Dedifferentiated amniotic fluid mesenchymal stem cell (primary cell): ENCODE measurements at regions not wholly inside any gene's neighbourhood (a gene's known extent, or its start where the extent isn't known, plus 50 kb on each side); places are given as distances from the start of the nearest gene placed in this dataset.
"Not testable (repeated sequence)": the region's sequence is repeated elsewhere in the genome, so short reads cannot be mapped to it uniquely, and the experiment has no call there.

Source experiments
- DNase-seq: peaks from one replicate; pipeline ENCODE4 v3.0.0-alpha.2; 2016; ENCODE audit errors: extremely low spot score

DNA sequence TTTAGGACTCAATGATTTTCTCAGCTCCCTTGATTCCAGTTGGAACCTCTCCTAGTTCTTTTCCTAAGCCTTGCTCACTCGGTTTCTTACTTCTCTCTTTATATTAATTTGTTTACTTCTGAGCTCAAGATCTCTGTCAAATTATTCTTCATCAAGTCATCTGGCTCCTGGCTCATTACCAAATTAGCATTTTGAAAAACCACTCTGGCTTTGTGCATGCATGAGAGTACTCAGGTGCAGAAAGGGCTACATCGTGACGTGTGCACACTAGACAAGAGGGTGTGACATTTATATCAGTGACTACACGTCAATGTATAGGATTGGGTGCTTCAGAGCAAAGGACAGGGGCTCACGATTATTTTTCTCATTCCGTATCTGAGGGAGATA lies 645.7 kb upstream of the DPP6 start:
- no peak for DNase-seq

DNA sequence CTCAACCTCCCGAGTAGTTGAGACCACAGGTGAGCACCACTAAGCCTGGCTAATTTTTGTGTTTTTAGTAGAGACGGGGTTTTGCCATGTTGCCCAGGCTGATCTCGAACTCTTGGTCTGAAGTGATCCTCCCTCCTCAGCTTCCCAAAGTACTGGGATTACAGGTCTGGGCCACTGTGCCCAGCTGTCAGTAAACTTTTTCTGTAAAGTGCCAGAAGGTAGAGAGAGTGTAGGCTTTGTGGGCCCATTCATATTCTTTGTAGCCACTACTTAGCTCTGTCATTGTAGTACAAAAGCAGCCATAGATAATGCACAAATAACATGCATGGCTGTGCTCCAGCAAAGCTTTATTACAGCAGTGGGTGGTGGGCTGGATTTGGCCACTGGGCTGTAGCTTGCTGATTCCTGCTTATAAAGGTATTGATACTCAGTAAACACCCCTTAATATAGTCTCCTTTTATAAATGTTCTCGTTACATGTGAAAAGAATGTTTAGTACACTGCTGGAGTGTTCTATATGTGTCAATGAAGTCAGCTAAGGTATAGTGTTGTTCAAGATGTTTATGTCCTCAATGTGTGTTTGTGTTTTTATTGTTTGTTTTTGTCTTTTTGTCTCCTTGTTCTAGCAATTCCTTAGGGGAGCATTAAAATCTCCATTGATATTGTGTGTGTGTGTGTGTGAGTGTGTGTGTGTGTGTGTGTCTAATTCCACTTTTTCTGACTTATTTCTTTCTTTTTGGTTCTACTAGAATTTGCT lies 644.7 kb upstream of the DPP6 start:
- no peak for DNase-seq

DNA sequence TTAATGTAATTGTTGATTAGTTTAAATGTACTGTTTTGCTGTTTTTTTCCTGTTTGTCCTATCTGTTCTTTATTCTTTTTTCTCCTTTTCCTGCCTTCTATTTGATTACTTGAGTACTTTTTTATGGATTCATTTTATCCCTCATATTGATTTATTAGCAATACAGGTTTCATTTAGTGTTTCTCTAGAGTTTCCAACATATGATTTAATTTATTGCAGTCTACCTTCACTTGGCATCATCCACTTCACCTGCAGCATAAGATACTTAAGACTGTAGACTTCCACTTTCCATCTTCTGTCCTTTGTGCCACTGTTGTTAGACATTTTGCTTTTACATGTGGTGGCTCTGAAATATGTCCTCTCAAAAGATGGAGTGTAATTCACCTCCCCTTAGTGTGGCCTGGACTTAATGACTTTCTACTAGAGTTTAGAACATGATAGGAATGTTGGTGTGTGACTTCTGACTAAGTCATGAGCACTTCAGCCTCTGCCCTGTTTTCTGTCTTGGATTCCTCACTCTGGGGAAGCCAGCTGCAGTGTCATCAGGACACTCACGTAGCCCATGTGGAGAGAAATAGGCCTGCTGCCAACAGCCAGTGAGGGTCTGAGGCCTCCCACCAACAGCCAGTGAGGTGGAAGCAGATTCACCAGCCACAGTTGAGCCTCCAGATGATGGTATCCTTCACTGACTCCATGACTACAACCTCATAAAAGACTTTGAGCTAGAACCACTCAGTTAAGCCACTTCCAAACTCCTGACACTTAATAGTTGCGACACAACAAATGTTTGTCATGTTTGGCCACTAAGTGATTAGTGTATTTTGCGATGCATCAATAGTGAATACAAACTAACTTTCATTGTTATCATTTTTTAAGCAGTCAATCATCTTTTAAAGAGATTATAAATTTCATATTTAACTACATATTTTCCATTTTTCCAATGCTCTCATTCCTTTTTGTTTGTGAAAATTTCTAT lies 643.5 kb upstream of the DPP6 start:
- no peak for DNase-seq

DNA sequence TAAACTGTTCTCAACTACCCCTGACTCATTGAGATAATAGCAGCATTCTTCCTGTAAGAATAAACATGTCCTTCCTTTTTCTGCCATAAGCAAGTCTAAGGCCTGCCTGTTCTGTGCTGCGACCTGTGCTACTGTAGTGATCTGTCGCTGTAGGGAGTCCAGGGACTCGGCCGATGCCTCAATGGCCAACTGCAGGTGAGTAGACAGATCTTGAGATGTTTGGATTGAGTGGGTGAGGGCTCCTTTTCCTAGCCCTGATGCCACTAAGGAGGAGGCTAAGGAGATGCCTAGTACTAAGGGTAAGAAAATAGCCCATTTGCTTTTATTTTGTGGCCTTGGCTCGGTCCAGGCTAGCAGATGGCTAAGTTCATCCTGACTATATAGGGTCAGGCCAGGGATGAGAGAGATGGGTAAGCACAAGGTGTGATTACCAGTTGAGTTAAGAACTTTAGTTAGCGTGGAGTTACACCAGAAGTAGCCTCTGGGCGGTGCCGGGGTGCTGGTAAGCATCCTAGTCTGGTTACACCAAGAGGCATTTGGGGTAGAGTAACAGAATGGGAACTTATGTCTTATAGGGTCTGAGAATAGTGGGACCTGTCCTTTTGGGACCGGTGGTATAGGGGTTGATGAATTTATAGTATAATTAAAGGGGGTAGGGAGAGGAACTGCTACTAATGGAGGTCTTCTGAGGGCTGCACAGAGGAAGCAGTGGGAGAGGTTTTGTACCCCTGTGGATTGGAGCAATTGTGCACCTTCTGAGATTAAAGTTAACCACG lies 642.4 kb upstream of the DPP6 start:
- DNase-seq, result not testable (repeated sequence)

- not testable (repeated sequence) for DNase-seq
Observed at GRCh38 chr7:153410997-153411642, 641.1 kb upstream of the DPP6 start.

- DNase-seq, result not testable (repeated sequence)
Observed at GRCh38 chr7:153412114-153412823, 639.9 kb upstream of the DPP6 start.

GRCh38 chr7:153412824-153413198 lies 639.4 kb upstream of the DPP6 start:
- not testable (repeated sequence) for DNase-seq

DNA sequence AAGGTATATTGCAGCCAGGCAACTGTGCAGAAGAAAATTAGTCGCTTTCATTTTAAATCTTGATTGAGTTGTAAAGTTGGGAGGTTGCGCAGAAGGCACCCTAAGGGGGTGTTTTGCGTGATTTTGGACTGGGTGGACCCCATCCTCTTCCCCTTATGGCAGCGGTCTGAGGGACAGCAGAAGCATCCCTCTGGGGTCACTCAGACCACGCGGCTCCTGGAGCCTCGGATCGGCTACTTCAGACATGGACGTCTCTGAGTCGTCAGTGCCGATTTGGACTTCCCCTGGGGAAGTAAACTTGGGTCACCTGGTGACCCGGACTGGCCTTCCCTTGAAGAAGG lies 639.0 kb upstream of the DPP6 start:
- DNase-seq, result no peak

DNA sequence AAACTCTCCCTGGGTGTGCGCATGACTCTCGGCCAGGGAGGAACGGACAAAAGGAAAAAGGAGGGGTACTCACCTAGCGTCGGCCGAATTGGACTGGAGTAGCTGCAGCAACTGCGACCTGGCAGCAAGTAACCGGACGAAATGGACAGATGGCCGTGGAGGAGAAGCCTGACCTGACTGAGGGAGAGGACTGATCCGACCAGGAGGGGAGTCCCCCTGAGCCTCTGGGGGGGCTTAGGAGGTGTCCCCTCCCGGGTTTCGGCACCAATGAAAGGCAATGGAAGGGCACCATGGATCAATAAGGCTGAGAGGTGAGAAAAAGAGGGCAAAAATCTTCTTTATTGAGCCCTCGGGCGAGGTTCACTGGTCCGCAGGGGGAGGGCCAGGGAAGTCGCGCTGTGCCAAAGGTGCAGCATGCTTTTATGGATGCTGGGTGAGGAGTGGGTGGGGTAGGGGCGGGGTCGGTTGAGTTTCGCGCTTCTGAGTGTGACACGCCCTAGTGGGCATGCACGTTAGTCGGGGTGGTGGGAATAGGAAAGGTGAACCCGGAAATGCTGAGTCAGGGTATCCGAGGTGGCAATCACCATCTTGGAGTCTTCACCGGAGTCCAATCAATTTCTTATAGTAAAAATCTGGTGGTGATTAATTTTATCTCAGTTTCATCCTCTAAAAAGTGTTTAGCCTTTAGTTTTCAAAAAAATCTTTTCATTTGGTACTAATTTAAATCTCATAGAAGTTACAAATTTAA lies 638.5 kb upstream of the DPP6 start:
- no peak for DNase-seq

DNA sequence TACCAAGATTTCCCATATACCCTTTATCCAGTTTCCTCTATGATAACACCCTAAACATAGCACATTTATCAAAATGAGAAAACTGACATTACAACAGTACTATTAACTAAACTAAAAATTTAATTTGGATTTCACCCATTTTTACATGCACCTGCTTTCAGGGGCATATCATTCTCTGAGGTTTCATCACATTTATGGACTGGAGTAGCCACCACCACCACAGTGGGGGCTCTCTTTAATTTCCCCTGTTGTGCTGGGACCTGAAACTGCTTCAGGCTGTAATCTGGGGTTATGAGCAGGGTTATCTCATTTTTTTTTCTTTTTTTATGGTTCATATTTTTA lies 637.9 kb upstream of the DPP6 start:
- DNase-seq, result no peak

GRCh38 chr7:153415632-153416031 lies 636.6 kb upstream of the DPP6 start:
- DNase-seq, result no peak

GRCh38 chr7:153422291-153423209 lies 629.6 kb upstream of the DPP6 start:
- DNase-seq, result no peak

DNA sequence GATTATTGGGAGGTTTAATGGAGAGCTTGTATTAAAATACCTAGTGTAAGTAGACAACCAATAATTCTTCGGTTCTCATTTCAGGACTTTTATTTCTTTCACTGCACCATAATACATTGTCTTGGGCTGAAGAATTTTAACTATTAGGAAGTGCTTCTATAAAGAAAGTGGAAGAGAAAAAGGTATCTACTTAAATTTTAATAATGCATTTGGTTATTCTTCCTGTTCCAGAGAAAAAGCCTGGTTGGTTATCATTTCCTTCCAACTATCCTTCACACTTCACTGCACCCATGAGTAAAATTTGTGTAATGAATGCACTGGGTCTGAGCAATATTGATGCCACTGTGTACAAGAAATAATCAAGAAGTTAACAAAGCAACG lies 629.0 kb upstream of the DPP6 start:
- DNase-seq, result no peak

DNA sequence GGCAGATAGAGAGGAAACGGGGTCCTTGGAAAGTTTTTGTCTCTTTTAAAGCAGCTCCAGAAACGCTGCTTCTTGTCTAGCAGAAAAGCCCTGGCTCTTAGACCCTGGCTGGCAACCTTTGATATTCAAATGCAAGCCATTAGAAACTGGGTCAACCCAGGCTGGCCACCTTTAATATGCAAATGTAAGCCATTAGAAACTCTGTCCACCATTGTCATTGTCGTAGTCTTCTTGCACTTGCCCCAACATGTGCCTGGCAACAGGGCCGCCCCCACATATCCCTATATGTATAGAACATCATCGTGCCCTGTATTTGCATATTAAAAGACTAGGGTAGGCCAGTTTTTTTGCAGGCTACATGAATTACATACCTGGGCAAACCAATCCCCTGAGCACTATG lies 621.3 kb upstream of the DPP6 start:
- DNase-seq, result no peak

- no peak for DNase-seq
Observed at GRCh38 chr7:153432063-153432462, 620.1 kb upstream of the DPP6 start.

DNA sequence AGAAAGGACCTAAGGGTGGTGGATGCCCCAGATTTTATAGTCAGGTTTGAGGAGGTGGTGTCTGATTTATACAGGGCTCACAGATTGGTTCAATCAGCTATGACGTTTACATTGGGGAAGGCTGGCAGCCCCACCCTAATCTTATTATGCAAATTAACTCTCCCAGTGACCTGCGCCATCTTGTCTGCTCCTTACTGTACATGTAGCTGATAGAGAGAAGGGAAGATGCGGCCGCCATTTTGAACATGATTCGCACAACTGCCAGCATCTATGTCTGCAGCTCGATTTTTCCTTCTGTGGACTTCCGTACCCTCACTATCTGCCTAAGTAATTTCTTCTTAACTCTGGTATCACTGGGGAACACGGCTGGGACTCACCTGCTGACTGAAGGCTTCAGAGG lies 619.0 kb upstream of the DPP6 start:
- DNase-seq, result no peak

- DNase-seq, result no peak
Observed at GRCh38 chr7:153440715-153441114, 611.5 kb upstream of the DPP6 start.

GRCh38 chr7:153443032-153443701 lies 609.0 kb upstream of the DPP6 start:
- no peak for DNase-seq

GRCh38 chr7:153444641-153445040 lies 607.6 kb upstream of the DPP6 start:
- no peak for DNase-seq
